Ascending aorta (tissue), 2 donors: ENCODE measurements at regions not wholly inside any gene's neighbourhood (a gene's known extent, or its start where the extent isn't known, plus 50 kb on each side); places are given as distances from the start of the nearest gene placed in this dataset.

Source experiments
- DNase-seq, 2 donors: peaks; one replicate each; pipeline ENCODE4 v3.0.0-alpha.2; 2019; ENCODE audit warnings: low spot score in 2 of 2
- H3K27ac ChIP-seq, 2 donors: fragments of 200-600 bp; sonication (generic); one replicate each; pipeline ENCODE4 v1.5.1; 2016 to 2017; ENCODE audit warnings: mild to moderate bottlenecking in 1 of 2
- H3K27me3 ChIP-seq: fragments of 200-600 bp; sonication (generic); one replicate; pipeline ENCODE4 v1.5.1; 2017
- H3K36me3 ChIP-seq, 2 donors: fragments of 200-600 bp; sonication (generic); one replicate each; pipeline ENCODE4 v1.5.1; 2016
- H3K4me1 ChIP-seq, 2 donors: fragments of 200-600 bp; sonication (generic); one replicate each; pipeline ENCODE4 v1.5.1; 2016 to 2017; ENCODE audit warnings: mild to moderate bottlenecking in 1 of 2
- H3K4me3 ChIP-seq, 2 donors: fragments of 200-600 bp; sonication (generic); one replicate each; pipeline ENCODE4 v1.5.1; 2016 to 2017; ENCODE audit warnings: mild to moderate bottlenecking in 1 of 2
- H3K9me3 ChIP-seq, 2 donors: fragments of 200-600 bp; sonication (generic); one replicate each; pipeline ENCODE4 v1.5.1; 2016
- intact Hi-C: fragments of 100-400 bp; cut with DNase I; formaldehyde crosslinking; loops from one replicate; pipeline ENCODE4 v1.15.1; 2023
- TF ChIP-seq, protein P1 (sequence below), 3 experiments: fragments of 200-600 bp in 2 of 3; fragments of 450-650 bp in 1 of 3; sonication (generic) in 2 of 3; IDR thresholded peaks; one replicate each; pipeline ENCODE4 v1.5.1; 2016 to 2019; ENCODE audit warnings: antibody characterized with exemption in 3 of 3, mild to moderate bottlenecking in 1 of 3, moderate library complexity in 1 of 3

DNA sequence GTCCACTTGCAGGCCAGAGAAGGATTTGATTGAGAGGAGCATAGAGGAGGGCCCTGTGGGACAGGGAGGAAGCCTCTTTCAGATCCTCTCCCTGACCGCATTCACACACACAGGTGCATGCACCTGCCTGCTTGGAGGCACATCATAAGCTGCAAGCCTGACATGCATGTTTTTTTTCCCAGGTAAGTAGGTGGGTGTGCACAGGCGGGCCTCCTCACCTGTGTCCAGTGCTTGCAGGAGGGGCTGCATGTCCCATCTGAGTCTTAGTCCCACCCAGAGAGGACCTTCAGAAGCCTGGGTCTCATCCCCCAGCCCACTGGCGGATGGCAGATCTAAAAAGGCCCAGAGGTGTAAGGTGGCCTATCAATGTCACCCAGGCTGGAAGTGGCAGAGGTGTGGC is 130.8 kb downstream of the TMEM132E start:
- H3K27me3 ChIP-seq, result no peaks in the 10 kb centered on the region
- intact Hi-C loops, result no loop called here
- H3K4me3 ChIP-seq, result no peak overlapping the region
- TF ChIP-seq, protein P1, sequence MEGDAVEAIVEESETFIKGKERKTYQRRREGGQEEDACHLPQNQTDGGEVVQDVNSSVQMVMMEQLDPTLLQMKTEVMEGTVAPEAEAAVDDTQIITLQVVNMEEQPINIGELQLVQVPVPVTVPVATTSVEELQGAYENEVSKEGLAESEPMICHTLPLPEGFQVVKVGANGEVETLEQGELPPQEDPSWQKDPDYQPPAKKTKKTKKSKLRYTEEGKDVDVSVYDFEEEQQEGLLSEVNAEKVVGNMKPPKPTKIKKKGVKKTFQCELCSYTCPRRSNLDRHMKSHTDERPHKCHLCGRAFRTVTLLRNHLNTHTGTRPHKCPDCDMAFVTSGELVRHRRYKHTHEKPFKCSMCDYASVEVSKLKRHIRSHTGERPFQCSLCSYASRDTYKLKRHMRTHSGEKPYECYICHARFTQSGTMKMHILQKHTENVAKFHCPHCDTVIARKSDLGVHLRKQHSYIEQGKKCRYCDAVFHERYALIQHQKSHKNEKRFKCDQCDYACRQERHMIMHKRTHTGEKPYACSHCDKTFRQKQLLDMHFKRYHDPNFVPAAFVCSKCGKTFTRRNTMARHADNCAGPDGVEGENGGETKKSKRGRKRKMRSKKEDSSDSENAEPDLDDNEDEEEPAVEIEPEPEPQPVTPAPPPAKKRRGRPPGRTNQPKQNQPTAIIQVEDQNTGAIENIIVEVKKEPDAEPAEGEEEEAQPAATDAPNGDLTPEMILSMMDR (IDR thresholded peaks at IDR 0.05), result no peak
- DNase-seq, result no peak
- no peak overlapping the region for H3K27ac ChIP-seq
- no peaks in the 10 kb centered on the region for H3K9me3 ChIP-seq
- H3K36me3 ChIP-seq, result no peaks in the 10 kb centered on the region
- no peaks in the 10 kb centered on the region for H3K4me1 ChIP-seq

DNA sequence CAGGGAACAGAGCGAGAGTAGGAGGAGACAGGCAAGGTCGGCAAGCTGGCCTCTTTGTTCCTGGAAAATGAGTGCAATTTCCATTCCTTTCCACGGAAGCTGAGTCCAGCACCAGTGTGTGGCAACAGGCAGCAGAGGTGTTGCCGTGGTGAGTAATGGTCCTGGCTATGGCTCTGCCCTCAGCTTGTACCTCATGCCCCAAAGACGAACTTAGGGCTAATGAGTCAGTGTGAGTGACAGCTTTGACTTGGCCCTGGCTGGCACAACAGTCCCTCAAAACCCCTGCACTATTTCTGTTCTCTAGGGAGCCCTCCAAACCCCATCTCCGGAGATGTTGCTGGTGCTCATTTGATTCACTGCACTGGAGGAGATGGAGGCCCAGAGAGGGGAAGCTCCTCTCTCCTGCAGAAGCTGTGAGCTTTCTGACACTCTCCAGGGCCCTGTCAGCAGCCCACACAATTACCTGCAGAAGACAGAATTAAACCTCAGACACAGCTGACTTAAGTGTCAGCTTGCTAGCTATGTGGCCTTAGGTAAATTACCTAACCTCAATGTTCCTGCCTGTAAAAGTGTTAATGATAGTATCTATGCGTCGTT is 129.9 kb downstream of the TMEM132E start:
- no peak overlapping the region for H3K27ac ChIP-seq

DNA sequence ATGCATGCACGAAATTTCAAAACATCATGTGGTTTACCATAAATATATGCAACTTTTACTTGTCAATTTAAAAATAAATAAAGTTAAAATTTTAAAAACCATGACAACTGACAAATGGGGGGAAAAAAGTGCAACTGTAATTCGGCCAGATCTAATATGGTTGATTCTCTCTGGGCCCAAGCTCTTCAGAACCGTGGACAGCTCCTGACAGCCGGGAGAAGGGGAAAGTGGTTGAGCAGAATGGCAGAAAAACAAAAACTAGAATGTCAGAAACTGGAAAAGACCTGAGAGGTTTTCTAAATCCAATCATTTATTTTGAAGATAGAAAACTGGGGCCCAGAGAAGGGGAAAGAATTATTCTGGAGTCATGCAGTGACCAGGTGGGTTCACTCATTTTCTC is 126.6 kb downstream of the TMEM132E start:
- H3K4me1 ChIP-seq, result no peaks in the 10 kb centered on the region
- H3K9me3 ChIP-seq, result no peaks in the 10 kb centered on the region
- no peaks in the 10 kb centered on the region for H3K27me3 ChIP-seq
- TF ChIP-seq, protein P1 (IDR thresholded peaks at IDR 0.05), result no peak
- intact Hi-C loops, result no loop called here
- no peaks in the 10 kb centered on the region for H3K36me3 ChIP-seq
- no peak overlapping the region for H3K27ac ChIP-seq
- no peak overlapping the region for H3K4me3 ChIP-seq
- no peak for DNase-seq

More for the DNA sequence above, 129.9 kb downstream of the TMEM132E start:
- Histone ChIP-seq H3K36me3 (no peaks in the 10 kb centered on the region), H3K4me1 (no peaks in the 10 kb centered on the region), H3K4me3 (no peak overlapping the region), H3K9me3 (no peaks in the 10 kb centered on the region), H3K27me3 (no peaks in the 10 kb centered on the region)
- intact Hi-C loops, result no loop called here
- TF ChIP-seq, protein P1 (IDR thresholded peaks at IDR 0.05), result no peak
- DNase-seq, result no peak

DNA sequence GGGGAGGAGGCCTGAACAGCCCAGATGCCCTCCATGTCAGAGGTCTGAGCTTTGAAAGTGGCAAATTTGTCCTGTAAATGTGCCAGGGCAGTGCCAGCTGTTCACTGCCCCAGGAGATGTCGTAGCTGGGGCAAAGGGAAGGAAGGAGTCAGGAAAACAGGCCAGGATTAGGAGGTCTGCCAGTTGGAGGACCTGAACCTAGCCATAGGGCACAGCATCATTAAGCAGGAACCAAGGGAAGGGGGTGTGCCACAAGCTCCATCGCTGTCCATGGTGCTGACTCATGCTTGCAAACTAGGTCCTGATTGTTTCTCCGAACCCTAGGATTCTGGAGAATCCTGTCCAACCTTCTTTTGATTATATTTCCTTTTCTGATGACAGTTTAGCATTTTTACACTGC is 124.2 kb downstream of the TMEM132E start:
- H3K4me1 ChIP-seq, result no peaks in the 10 kb centered on the region
- intact Hi-C loops, result no loop called here

GRCh38 chr17:34699181-34699580 is 119.8 kb downstream of the TMEM132E start:
- H3K4me3 ChIP-seq, result no peak overlapping the region
- no peaks in the 10 kb centered on the region for H3K36me3 ChIP-seq
- TF ChIP-seq, protein P1 (IDR thresholded peaks at IDR 0.05), result no peak
- H3K9me3 ChIP-seq, result no peaks in the 10 kb centered on the region
- DNase-seq, result no peak
- intact Hi-C loops, result no loop called here
- H3K27ac ChIP-seq, result no peak overlapping the region
- H3K4me1 ChIP-seq, result no peaks in the 10 kb centered on the region
- H3K27me3 ChIP-seq, result no peaks in the 10 kb centered on the region

More for the DNA sequence above, 124.2 kb downstream of the TMEM132E start:
- Histone ChIP-seq H3K27me3 (no peaks in the 10 kb centered on the region), H3K4me3 (no peak overlapping the region), H3K27ac (no peak overlapping the region), H3K36me3 (no peaks in the 10 kb centered on the region), H3K9me3 (no peaks in the 10 kb centered on the region)
- TF ChIP-seq, protein P1 (IDR thresholded peaks at IDR 0.05), result no peak
- DNase-seq, result no peak

GRCh38 chr17:34692920-34693319 is 113.5 kb downstream of the TMEM132E start:
- Histone ChIP-seq H3K4me1 (no peaks in the 10 kb centered on the region), H3K9me3 (no peaks in the 10 kb centered on the region), H3K4me3 (no peak overlapping the region), H3K36me3 (no peaks in the 10 kb centered on the region), H3K27me3 (no peaks in the 10 kb centered on the region), H3K27ac (no peak overlapping the region)
- no peak for DNase-seq
- TF ChIP-seq, protein P1 (IDR thresholded peaks at IDR 0.05), result no peak
- intact Hi-C loops, result no loop called here
